ENCODE measurements at regions not wholly inside any gene's neighbourhood (a gene's known extent, or its start where the extent isn't known, plus 50 kb on each side); places are given as distances from the start of the nearest gene placed in this dataset.

- no peak for DNase-seq (ENCODE audit: low read depth, low spot score)
Measured at GRCh38 chr18:77373730-77374445, 124.2 kb downstream of the GALR1 start.

GRCh38 chr18:77374446-77374805, 124.8 kb downstream of the GALR1 start:
- no peak for DNase-seq (ENCODE audit: low read depth, low spot score)

DNA sequence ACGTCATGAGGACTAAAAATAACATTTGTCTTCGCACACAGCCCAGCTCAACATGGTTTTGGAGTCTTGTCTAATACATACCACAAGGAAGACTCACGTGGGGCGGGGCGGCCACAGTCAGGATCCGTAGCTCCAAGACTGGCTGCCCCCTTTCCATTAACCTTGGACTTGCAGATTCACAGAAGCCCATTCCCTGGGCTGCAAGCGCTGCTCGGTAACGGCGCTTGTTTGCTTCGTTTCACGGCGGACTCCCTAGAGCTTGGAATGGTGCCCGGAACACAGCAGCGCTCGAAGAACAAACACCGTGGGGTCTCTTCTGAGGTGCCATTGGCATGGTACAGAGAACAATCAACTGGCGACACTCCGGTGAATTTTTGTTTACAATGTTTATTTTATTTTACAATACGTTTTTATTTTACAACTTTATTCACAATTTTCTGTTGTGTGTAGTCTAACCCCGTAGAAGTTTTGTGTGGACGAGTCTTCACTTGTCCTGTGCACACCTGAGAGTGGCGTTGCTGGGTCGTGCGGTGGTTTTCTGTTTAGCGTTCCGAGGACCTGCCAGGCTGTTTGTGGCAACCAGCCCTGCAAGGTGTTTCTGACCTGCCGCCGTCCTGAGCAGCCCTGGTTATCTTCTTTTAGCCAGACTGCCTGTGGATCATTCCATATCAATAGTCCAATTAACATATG, 126.5 kb downstream of the GALR1 start:
- DNase-seq (ENCODE audit: low read depth, low spot score), result no peak

DNA sequence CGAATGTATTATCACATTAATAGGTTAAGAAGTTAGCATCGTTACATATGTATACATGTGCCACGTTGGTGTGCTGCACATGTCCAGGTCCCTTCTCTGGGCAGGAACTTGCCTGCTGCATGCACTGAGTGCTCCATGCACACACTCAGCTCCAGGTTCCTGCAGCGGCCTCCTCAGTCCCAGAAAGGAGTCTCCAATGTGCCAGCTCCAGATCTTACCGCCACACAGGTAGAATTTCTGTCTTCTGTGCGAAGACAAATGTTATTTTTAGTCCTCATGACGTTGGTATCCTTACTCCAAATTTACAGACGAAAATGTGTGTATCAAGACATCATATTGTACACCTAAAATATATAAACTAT, 127.1 kb downstream of the GALR1 start:
- no peak for DNase-seq (ENCODE audit: low read depth, low spot score)

DNA sequence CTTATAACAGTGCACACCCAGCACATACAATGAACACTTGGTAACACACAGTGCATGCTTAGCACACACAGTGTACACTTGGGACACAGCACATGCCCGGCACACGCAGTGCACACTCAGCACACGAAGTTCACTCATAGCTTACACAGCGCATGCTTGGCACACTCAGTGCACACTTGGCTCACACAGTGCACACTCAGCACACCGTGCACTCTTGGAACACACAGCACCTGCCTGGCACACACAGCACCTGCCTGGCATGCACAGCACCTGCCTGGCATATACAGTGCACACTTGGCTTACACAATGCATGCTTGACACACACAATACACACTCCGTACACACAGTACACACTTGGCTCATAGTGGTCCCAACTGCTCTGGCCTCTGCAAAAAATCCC, 128.2 kb downstream of the GALR1 start:
- DNase-seq (ENCODE audit: low read depth, low spot score), result no peak

DNA sequence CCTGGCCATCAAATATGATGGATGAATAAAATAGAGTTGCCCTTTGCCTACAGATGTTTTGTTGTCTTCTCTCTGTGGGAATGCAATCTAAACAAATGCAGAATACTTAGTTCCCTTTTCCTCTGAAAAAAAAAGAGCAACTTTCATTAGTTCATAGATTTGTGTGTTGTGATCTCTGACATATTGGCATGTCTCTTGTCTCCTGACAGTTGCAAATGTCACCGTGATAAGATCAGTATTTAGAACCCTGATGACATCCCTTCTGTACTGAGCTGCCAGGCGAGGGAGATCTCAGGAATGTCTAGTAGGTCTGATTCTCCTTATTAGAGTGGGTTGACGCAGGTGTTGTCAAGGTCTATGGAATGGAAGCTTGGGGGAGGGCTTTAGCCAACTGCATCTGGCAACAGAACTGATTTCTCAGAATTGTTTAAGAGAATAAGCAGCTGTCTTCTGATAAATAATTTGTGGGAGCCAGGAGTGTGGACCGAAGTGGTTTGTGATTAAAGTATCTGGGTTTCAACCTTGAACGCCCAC, 130.4 kb downstream of the GALR1 start:
- no peak for DNase-seq (ENCODE audit: low read depth, low spot score)

DNA sequence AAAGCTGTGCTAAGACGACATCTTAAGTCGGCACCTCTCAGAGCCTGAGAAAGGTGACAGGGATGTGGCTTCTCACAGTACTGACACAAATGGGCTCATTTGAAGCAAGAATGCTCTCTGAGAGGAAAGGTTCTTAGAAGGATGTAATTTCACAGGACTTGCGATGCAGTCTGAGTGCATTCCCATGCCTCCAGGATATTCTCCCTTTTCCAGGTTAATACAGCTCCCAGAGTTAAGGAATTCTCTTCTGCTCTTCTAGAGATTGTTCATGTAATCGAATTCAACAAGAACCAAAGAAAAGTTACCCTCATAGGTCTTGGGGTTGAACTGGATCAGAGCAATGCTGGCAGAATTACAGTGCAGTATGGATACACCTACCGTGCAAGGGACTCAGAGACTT, 131.0 kb downstream of the GALR1 start:
- DNase-seq (ENCODE audit: low read depth, low spot score), result no peak

- no peak for DNase-seq (ENCODE audit: low read depth, low spot score)
Measured at GRCh38 chr18:77392321-77392720, 142.7 kb downstream of the GALR1 start.

- no peak for DNase-seq (ENCODE audit: low read depth, low spot score)
Measured at GRCh38 chr18:77393519-77393918, 143.9 kb downstream of the GALR1 start.

- DNase-seq (ENCODE audit: low read depth, low spot score), result no peak
Measured at GRCh38 chr18:77395953-77396352, 146.3 kb downstream of the GALR1 start.

DNA sequence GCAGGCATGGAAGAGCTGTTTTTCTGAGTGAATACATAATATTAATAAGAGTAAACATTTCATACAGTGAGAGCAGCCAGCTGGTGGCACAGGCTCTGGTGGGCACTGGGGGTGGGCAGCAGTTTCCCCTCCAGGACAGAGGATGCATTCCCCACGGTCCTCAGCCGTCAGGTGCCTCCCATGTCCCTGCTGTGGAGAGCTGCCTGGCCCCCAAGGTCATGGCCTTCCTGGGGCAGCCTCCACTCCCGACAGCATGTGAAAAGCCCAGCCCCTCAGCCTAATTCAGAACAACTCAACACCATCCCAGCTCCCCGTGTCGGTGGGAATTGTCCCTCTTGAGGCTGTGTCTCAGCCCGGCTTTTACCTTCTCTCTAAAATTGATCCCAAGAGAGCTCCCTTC, 147.4 kb downstream of the GALR1 start:
- DNase-seq (ENCODE audit: low read depth, low spot score), result no peak

- no peak for DNase-seq (ENCODE audit: low read depth, low spot score)
Measured at GRCh38 chr18:77397617-77398016, 148.0 kb downstream of the GALR1 start.

GRCh38 chr18:77400561-77400960, 150.9 kb downstream of the GALR1 start:
- DNase-seq (ENCODE audit: low read depth, low spot score), result no peak

GRCh38 chr18:77401173-77401572, 151.5 kb downstream of the GALR1 start:
- no peak for DNase-seq (ENCODE audit: low read depth, low spot score)

DNA sequence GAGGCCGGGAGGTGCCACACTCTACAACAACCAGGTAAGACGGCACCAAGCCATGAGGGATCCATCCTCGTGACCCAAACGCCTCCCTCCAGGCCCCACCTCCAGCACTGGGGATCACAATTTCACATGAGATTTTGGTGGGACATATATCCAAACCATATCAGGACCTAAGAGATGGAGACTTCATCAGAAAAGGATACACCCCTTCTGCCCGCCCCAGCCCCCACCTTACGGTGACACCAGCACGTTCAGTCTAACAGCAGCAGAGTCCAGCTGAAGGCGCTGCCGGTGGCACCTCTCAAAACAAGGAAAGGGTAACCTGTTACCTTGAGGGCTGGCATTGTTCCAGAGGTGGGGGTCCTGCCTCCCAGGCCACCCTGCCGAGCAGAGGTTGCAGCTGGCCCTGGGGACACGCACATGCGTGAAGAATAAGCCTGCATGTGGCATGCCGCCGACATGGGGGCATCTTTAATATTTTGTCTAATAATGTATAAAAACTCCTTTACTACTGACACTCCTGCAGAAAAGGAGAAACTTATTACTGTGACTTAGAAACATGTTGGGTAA, 154.4 kb downstream of the GALR1 start:
- no peak for DNase-seq (ENCODE audit: low read depth, low spot score)

DNA sequence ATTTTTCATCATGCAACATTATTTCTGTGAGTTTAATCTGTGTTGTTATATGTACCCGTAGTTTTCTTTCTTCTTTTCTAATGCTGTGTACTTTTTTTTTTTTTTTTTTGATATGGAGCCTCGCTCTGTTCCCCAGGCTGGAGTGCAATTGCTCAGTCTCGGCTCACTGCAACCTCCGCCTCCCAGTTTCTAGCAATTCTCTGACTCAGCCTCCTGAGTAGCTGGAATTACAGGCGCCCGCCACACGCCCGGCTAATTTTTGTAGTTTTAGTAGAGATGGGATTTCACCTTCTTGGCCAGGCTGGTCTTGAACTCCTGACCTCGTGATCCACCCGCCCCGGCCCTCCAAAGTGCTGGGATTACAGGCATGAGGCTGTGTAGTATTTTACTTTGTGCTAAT, 155.4 kb downstream of the GALR1 start:
- DNase-seq (ENCODE audit: low read depth, low spot score), result no peak

DNA sequence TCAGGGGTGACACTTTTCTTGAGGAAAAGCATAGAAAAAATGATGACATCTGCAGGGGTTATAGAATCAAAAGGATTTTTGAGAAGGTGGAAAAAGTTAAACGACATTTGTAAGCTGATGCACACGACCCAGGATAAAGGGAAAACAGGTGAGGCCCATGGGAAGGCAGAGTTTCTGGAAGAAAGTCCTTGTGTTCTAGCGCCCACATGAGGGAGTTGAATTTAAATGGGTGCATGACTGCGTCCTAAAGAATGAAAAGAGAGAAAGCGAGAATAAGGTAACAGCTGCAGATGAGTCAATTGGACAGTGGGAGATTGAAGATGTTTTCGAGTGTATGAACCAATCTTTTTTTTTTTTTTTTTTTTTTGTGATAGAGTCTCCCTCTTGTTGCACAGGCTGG, 158.1 kb downstream of the GALR1 start:
- no peak for DNase-seq (ENCODE audit: low read depth, low spot score)

DNA sequence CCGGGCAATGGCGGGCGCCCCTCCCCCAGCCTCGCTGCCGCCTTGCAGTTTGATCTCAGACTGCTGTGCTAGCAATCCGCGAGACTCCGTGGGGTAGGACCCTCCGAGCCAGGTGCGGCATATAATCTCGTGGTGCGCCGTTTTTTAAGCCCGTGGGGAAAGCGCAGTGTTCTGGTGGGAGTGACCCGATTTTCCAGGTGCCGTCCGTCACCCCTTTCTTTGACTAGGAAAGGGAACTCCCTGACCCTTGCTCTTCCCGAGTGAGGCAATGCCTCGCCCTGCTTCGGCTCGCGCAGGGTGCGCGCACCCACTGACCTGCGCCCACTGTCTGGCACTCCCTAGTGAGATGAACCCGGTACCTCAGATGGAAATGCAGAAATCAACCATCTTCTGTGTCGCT, 171.9 kb downstream of the GALR1 start:
- peak; percentile 13 for DNase-seq (ENCODE audit: low read depth, low spot score)

- no peak for DNase-seq (ENCODE audit: low read depth, low spot score)
Measured at GRCh38 chr18:77422974-77423867, 173.6 kb downstream of the GALR1 start.

- DNase-seq (ENCODE audit: low read depth, low spot score), result no peak
Measured at GRCh38 chr18:77433076-77433475, 183.4 kb downstream of the GALR1 start.

- DNase-seq (ENCODE audit: low read depth, low spot score), result no peak
Measured at GRCh38 chr18:77439888-77440287, 190.2 kb downstream of the GALR1 start.

- DNase-seq (ENCODE audit: low read depth, low spot score), result no peak
Measured at GRCh38 chr18:77442393-77442792, 192.7 kb downstream of the GALR1 start.

Measured in ELF-1 (cell line).